NCI-H2107 treated with DMSO at 0.1 percent for 48 hours (cell line): ENCODE measurements at regions not wholly inside any gene's neighbourhood (a gene's known extent, or its start where the extent isn't known, plus 50 kb on each side); places are given as distances from the start of the nearest gene placed in this dataset.

Experiments
- DNase-seq: peaks from one replicate; lab custom pipeline; 2025; ENCODE audit not compliant: unreplicated experiment; lab: John Stamatoyannopoulos, UW

GRCh38 chr2:172153156-172153555, 50.5 kb upstream of the DLX2 start:
- DNase-seq, result no peak

GRCh38 chr2:172153757-172154156, 51.1 kb upstream of the DLX2 start:
- no peak for DNase-seq

DNA sequence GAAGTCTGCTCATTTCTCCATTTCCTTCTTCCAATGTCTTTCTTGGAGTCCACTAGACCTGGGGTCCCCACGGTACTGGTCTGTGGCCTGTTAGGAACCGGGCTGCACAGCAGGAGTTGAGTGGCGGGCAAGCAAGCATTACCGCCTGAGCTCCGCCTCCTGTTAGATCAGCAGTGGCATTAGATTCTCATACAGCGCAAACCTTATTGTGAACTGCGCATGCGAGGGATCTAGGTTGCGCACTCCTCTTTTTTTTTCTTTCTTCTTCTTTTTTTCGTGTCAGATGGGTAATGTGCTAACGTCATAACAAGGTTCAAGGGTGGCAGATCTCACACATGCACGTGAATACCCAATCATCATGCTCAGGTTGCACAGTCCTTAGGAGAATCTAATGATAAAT, 53.1 kb upstream of the DLX2 start:
- DNase-seq, result no peak

GRCh38 chr2:172160839-172161238, 58.1 kb upstream of the DLX2 start:
- no peak for DNase-seq

DNA sequence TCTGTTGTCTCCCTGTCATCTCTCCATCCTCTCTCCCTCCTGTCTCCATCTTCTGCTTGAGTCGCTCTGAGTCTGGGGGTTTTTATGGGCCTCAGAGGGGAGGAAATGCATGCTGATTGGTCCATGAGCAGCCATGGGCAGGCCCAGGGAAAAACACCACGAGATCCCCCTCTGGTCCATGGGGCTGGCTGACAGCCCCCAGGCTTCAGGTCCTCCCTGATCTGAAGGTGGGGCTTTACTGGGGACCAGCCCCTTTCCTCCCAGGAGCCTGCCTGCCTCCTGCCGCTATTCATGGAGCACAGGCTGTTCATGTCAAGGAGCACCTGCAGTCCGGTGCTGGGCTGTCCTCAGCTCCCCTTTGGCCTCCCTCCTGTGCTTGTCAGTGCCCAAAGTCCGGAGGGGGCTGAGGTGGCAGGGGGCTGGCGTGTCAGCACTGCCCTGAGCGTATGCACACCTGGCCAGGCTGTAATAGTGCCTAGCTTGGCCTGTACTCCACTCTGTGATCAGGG, 59.6 kb upstream of the DLX2 start:
- DNase-seq, result no peak

- no peak for DNase-seq
These were observed 60.1 kb upstream of the DLX2 start for GRCh38 chr2:172162739-172163336.

- DNase-seq, result no peak
These were observed 66.2 kb upstream of the DLX2 start for GRCh38 chr2:172168917-172169346.

DNA sequence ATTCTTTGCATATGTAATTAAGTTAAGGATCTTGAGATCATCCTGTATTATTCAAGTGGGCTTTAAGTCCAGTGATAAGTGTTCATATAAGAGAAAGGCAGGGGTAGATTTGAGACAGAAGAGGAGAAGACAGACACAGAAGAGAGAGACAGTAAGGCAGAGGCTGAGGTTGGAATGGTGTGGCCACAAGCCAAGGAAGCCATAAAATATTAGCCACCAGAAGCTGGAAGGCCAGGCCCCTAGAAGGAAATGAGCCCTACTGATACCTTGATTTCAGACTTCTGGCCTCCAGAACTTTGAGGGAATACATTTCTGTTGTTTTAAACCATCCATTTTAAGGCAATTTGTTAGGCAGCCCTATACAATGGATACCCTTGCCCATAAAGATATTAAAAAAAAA, 66.9 kb upstream of the DLX2 start:
- no peak for DNase-seq

GRCh38 chr2:172172513-172173173, 69.9 kb upstream of the DLX2 start:
- peak; percentile 11 for DNase-seq

- no peak for DNase-seq
These were observed 70.5 kb upstream of the DLX2 start for GRCh38 chr2:172173174-172173706.

DNA sequence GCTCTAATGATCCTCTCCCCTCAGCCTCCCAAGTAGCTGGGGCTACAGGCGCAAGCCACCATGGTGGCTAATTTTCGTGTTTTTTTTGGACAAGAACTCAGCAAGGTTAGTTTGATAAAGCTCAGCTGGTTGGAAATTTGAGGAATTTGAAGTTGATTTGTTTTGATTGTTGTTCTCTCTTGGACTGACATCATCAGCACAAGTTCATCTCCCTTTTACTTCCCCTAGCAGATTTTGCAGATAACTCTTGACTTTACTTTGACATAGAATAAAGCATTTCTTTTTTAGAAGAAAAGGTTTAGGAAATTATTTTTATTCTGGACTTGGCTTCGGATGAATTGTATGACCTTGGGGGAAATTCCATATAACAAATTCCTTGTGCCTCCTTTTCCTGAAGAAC, 74.9 kb upstream of the DLX2 start:
- DNase-seq, result no peak

DNA sequence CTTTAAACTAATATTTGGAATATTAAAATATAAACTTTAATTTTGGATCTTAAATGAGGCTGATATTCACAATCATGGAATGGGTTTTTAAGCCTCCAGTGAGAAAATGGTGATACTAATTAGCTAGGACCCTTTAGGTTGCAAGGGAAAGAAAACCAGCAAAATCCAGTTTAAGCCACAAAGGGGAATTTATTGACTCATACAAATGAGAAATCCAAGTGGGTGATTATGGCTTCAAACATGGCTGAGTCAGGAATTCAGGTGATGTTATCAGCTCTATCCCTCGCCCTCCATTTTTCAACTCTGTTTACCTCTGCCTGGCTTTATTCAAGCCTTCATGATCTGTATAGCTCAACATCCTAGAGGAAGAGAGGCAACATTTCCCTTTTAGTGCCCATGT, 75.3 kb upstream of the DLX2 start:
- DNase-seq, result no peak

- peak; percentile 44 for DNase-seq
These were observed 76.5 kb upstream of the DLX2 start for GRCh38 chr2:172179045-172179701.

GRCh38 chr2:172181840-172182239, 79.1 kb upstream of the DLX2 start:
- DNase-seq, result no peak

DNA sequence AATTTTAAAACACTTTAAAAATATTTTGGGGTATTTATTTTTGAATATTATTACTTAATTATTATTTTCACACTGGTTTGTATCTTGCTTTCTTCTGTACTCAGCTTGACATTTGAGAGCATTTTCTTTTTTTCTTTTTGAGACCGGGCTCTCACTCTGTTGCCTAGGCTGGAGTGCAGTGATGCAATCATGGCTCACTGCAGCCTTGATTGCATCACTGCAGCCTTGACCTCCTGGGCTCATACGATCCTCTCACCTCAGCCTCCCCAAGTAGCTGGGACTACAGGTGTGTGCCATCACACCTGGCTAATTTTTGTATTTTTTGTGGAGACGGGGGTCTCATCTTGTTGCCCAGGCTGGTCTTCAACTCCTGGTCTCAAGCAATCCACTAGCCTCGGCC, 79.9 kb upstream of the DLX2 start:
- DNase-seq, result no peak

DNA sequence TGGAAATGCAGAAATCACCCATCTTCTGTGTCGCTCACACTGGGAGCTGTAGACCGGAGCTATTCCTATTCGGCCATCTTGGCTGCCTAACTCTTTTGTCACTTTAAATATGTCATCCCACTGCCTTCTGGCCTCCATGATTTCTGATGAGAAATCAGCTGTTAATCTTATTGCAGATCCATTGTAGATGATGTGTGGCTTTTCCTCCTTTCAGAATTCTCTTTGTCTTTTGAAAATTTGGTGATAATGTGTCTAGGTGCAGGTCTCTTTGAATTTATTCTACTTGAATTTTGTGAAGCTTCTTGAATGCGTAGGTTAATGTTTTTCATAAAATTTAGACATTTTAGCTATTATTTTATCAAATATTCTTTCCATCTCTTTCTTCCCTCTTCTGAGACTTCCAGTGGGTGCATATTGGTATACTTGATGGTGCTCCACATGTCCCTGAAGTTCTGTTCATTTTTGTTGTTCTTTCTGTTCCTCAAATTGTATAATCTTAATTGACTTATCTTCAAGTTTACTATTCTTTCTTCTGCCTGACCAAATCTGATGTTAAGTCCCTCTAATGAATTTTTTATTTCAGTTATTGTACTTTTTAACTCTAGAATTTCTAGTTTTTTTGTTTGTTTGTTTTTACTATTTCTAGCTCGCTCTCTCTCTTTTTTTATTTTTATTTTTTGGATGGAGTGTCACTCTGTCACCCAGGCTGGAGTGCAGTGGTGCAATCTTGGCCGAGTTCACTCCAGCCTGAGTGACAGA, 90.8 kb upstream of the DLX2 start:
- DNase-seq, result no peak

GRCh38 chr2:172195836-172196376, 93.2 kb upstream of the DLX2 start:
- no peak for DNase-seq

- no peak for DNase-seq
These were observed 94.2 kb upstream of the DLX2 start for GRCh38 chr2:172196768-172197431.

GRCh38 chr2:172198361-172198760, 95.7 kb upstream of the DLX2 start:
- no peak for DNase-seq

- DNase-seq, result no peak
These were observed 96.2 kb upstream of the DLX2 start for GRCh38 chr2:172198908-172199307.
